ELF-1 (cell line): ENCODE measurements at regions not wholly inside any gene's neighbourhood (a gene's known extent, or its start where the extent isn't known, plus 50 kb on each side); places are given as distances from the start of the nearest gene placed in this dataset.
A peak's percentile ranks its signal among the peaks of the same experiment; 100 is the strongest.
"Not testable (repeated sequence)": the region's sequence is repeated elsewhere in the genome, so short reads cannot be mapped to it uniquely, and the experiment has no call there.

Source experiments
- DNase-seq: peaks from one replicate; pipeline ENCODE4 v3.0.0-alpha.2; 2016; ENCODE audit warnings: low read depth, low spot score

GRCh38 chr16:5333126-5333525 is 235.5 kb upstream of the EEF2KMT start:
- no peak for DNase-seq

- no peak for DNase-seq
These were observed 232.5 kb upstream of the EEF2KMT start for GRCh38 chr16:5330058-5330457.

- DNase-seq: no peak
These were observed 231.0 kb upstream of the EEF2KMT start for GRCh38 chr16:5328546-5328945.

GRCh38 chr16:5326395-5326794 is 228.8 kb upstream of the EEF2KMT start:
- DNase-seq: no peak

GRCh38 chr16:5325932-5326331 is 228.3 kb upstream of the EEF2KMT start:
- no peak for DNase-seq

- peak; percentile 72 for DNase-seq
These were observed 225.9 kb upstream of the EEF2KMT start for GRCh38 chr16:5323284-5324141.

- no peak for DNase-seq
These were observed 224.3 kb upstream of the EEF2KMT start for GRCh38 chr16:5321930-5322329.

GRCh38 chr16:5319799-5320198 is 222.2 kb upstream of the EEF2KMT start:
- DNase-seq: no peak

- no peak for DNase-seq
These were observed 218.3 kb upstream of the EEF2KMT start for GRCh38 chr16:5315914-5316313.

- no peak for DNase-seq
These were observed 216.8 kb upstream of the EEF2KMT start for GRCh38 chr16:5314377-5314776.

GRCh38 chr16:5309946-5310611 is 212.5 kb upstream of the EEF2KMT start:
- no peak for DNase-seq

GRCh38 chr16:5305023-5305422 is 207.4 kb upstream of the EEF2KMT start:
- no peak for DNase-seq

GRCh38 chr16:5302372-5303114 is 204.9 kb upstream of the EEF2KMT start:
- no peak for DNase-seq

GRCh38 chr16:5298202-5298601 is 200.6 kb upstream of the EEF2KMT start:
- no peak for DNase-seq

- no peak for DNase-seq
These were observed 198.6 kb upstream of the EEF2KMT start for GRCh38 chr16:5296176-5296575.

GRCh38 chr16:5295304-5295703 is 197.7 kb upstream of the EEF2KMT start:
- not testable (repeated sequence) for DNase-seq

GRCh38 chr16:5282152-5282551 is 184.6 kb upstream of the EEF2KMT start:
- DNase-seq: not testable (repeated sequence)

GRCh38 chr16:5257462-5257861 is 159.9 kb upstream of the EEF2KMT start:
- peak; percentile 15 for DNase-seq

GRCh38 chr16:5252791-5253190 is 155.2 kb upstream of the EEF2KMT start:
- DNase-seq: peak; percentile 18

GRCh38 chr16:5247403-5247802 is 149.8 kb upstream of the EEF2KMT start:
- not testable (repeated sequence) for DNase-seq

GRCh38 chr16:5240278-5240626 is 142.7 kb upstream of the EEF2KMT start:
- DNase-seq: not testable (repeated sequence)
